CD8-positive, alpha-beta memory T cell (primary cell): ENCODE measurements at regions not wholly inside any gene's neighbourhood (a gene's known extent, or its start where the extent isn't known, plus 50 kb on each side); places are given as distances from the start of the nearest gene placed in this dataset.

Source experiments
- CTCF ChIA-PET: fragments of 350-600 bp; sonication (Branson Sonifier 250); formaldehyde crosslinking; loops from one replicate; lab custom pipeline; 2021; ENCODE audit warnings: antibody characterized with exemption; lab: Charles Lee
- POLR2A ChIA-PET: fragments of 350-600 bp; sonication (Branson Sonifier 250); formaldehyde crosslinking; loops from one replicate; lab custom pipeline; 2021; ENCODE audit warnings: antibody characterized with exemption; lab: Charles Lee
- DNase-seq, 5 donors: peaks; one replicate each; pipeline versions ENCODE4 v3.0.0 to v3.0.0-alpha.2; 2020 to 2022; ENCODE audit warnings: mixed read lengths in 1 of 5
- H3K27ac ChIP-seq: one replicate; pipeline ENCODE4 v1.7.0; 2013; ENCODE audit warnings: low read depth, mild to moderate bottlenecking, low read length, moderate library complexity
- H3K27me3 ChIP-seq: 2 replicates; pipeline ENCODE4 v1.7.0; 2013; ENCODE audit warnings: low read length, mild to moderate bottlenecking; ENCODE audit not compliant: insufficient read depth, poor library complexity, severe bottlenecking
- H3K36me3 ChIP-seq: 2 replicates; pipeline ENCODE4 v1.7.0; 2013; ENCODE audit warnings: mild to moderate bottlenecking, low read length, moderate library complexity; ENCODE audit not compliant: insufficient read depth
- H3K4me1 ChIP-seq: 2 replicates; pipeline ENCODE4 v1.7.0; 2013; ENCODE audit warnings: mild to moderate bottlenecking, low read length, moderate library complexity; ENCODE audit not compliant: insufficient read depth
- H3K4me3 ChIP-seq: 2 replicates; pipeline ENCODE4 v1.7.0; 2013; ENCODE audit warnings: mild to moderate bottlenecking, low read length
- H3K9me3 ChIP-seq: 2 replicates; pipeline ENCODE4 v1.7.0; 2013; ENCODE audit warnings: mild to moderate bottlenecking, low read length
- H3K27ac Mint-ChIP-seq, 8 donors: one replicate each; pipeline ENCODE4 v1.8.0; 2020 to 2021; ENCODE audit warnings: mixed read lengths in 8 of 8, mild to moderate bottlenecking in 6 of 8, inconsistent platforms in 3 of 8, moderate library complexity in 3 of 8
- H3K27me3 Mint-ChIP-seq, 2 donors: one replicate each; pipeline ENCODE4 v1.8.0; 2020 to 2021; ENCODE audit warnings: mixed read lengths in 2 of 2, mild to moderate bottlenecking in 1 of 2, moderate library complexity in 1 of 2
- H3K36me3 Mint-ChIP-seq, 3 donors: one replicate each; pipeline ENCODE4 v1.8.0; 2020 to 2021; ENCODE audit warnings: mixed read lengths in 3 of 3, inconsistent platforms in 1 of 3, mild to moderate bottlenecking in 1 of 3
- H3K4me1 Mint-ChIP-seq, 3 donors: one replicate each; pipeline ENCODE4 v1.8.0; 2020 to 2021; ENCODE audit warnings: mixed read lengths in 3 of 3, inconsistent platforms in 1 of 3, mild to moderate bottlenecking in 1 of 3
- H3K4me3 Mint-ChIP-seq, 7 donors: one replicate each; pipeline ENCODE4 v1.8.0; 2020 to 2021; ENCODE audit warnings: mixed read lengths in 7 of 7, mild to moderate bottlenecking in 6 of 7, moderate library complexity in 4 of 7, inconsistent platforms in 2 of 7
- H3K9me3 Mint-ChIP-seq, 5 donors: one replicate each; pipeline ENCODE4 v1.8.0; 2020 to 2022; ENCODE audit warnings: mixed read lengths in 5 of 5, mild to moderate bottlenecking in 3 of 5, moderate library complexity in 2 of 5, inconsistent platforms in 1 of 5

GRCh38 chr13:42707586-42707985 is 73.8 kb upstream of the FAM216B start:
- Mint-ChIP-seq H3K9me3 (peaks cover 0 to 2% (median 0%) of the 10 kb centered on the region in 5 donors), H3K27ac (no peak overlapping the region), H3K27me3 (peaks cover 9 to 27% of the 10 kb centered on the region in 2 donors), H3K4me1 (no peaks in the 10 kb centered on the region), H3K36me3 (no peaks in the 10 kb centered on the region), H3K4me3 (no peak overlapping the region)
- Histone ChIP-seq H3K9me3 (no peaks in the 10 kb centered on the region), H3K27ac (no peak overlapping the region), H3K4me3 (no peak overlapping the region), H3K36me3 (no peaks in the 10 kb centered on the region), H3K27me3 (no peaks in the 10 kb centered on the region), H3K4me1 (no peaks in the 10 kb centered on the region)
- ChIA-PET POLR2A (no interaction called here), CTCF (no interaction called here)
- no peak for DNase-seq

- no peak overlapping the region for H3K27ac ChIP-seq
- H3K9me3 Mint-ChIP-seq = peaks cover 0 to 2% (median 0%) of the 10 kb centered on the region in 5 donors
- no peaks in the 10 kb centered on the region for H3K36me3 ChIP-seq
- no peak overlapping the region for H3K4me3 ChIP-seq
- ChIA-PET POLR2A (no interaction called here), CTCF (no interaction called here)
- H3K27ac Mint-ChIP-seq = no peak overlapping the region
- no peaks in the 10 kb centered on the region for H3K4me1 ChIP-seq
- no peak overlapping the region for H3K4me3 Mint-ChIP-seq
- H3K9me3 ChIP-seq = no peaks in the 10 kb centered on the region
- no peaks in the 10 kb centered on the region for H3K4me1 Mint-ChIP-seq
- peaks cover 9 to 25% of the 10 kb centered on the region in 2 donors for H3K27me3 Mint-ChIP-seq
- H3K27me3 ChIP-seq = no peaks in the 10 kb centered on the region
- no peaks in the 10 kb centered on the region for H3K36me3 Mint-ChIP-seq
- no peak for DNase-seq
Observed at GRCh38 chr13:42708391-42708790, 73.0 kb upstream of the FAM216B start.

GRCh38 chr13:42709276-42709675 is 72.1 kb upstream of the FAM216B start:
- DNase-seq = no peak
- Mint-ChIP-seq H3K27me3 (peaks cover 9 to 22% of the 10 kb centered on the region in 2 donors), H3K36me3 (no peaks in the 10 kb centered on the region), H3K4me1 (no peaks in the 10 kb centered on the region), H3K9me3 (peaks cover 0 to 2% (median 0%) of the 10 kb centered on the region in 5 donors), H3K4me3 (no peak overlapping the region), H3K27ac (no peak overlapping the region)
- H3K4me1 ChIP-seq = no peaks in the 10 kb centered on the region
- CTCF ChIA-PET = no interaction called here
- no peaks in the 10 kb centered on the region for H3K27me3 ChIP-seq
- H3K27ac ChIP-seq = no peak overlapping the region
- no peaks in the 10 kb centered on the region for H3K36me3 ChIP-seq
- POLR2A ChIA-PET = no interaction called here
- H3K4me3 ChIP-seq = no peak overlapping the region
- H3K9me3 ChIP-seq = no peaks in the 10 kb centered on the region

DNA sequence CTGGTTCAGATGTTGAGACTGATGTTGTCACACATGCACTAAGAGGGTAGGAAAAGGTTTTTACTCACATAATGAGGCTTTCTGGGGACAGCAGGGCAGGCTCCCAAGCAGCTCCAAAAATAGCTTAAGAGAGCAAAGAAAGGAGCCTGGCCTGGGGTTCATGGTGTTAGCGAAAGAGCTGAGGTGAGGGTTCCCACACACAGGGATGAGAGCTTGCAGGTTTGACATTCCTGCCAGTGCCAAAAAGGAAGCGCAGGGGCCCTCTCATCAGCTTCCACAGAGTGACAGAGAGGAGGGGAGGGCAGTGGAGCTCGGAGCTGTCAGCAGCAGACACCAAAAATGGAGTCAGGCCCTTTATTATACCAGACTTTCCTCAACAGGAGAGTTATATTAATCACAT is 65.5 kb upstream of the FAM216B start:
- no peak overlapping the region for H3K27ac Mint-ChIP-seq
- Histone ChIP-seq H3K4me3 (no peak overlapping the region), H3K4me1 (no peaks in the 10 kb centered on the region), H3K9me3 (no peaks in the 10 kb centered on the region), H3K27me3 (no peaks in the 10 kb centered on the region), H3K36me3 (no peaks in the 10 kb centered on the region), H3K27ac (no peak overlapping the region)
- H3K36me3 Mint-ChIP-seq = no peaks in the 10 kb centered on the region
- no peaks in the 10 kb centered on the region for H3K4me1 Mint-ChIP-seq
- CTCF ChIA-PET = no interaction called here
- peaks cover 0 to 2% (median 0%) of the 10 kb centered on the region in 5 donors for H3K9me3 Mint-ChIP-seq
- H3K4me3 Mint-ChIP-seq = no peak overlapping the region
- POLR2A ChIA-PET = no interaction called here
- DNase-seq = no peak
- peaks cover 11 to 33% of the 10 kb centered on the region in 2 donors for H3K27me3 Mint-ChIP-seq

DNA sequence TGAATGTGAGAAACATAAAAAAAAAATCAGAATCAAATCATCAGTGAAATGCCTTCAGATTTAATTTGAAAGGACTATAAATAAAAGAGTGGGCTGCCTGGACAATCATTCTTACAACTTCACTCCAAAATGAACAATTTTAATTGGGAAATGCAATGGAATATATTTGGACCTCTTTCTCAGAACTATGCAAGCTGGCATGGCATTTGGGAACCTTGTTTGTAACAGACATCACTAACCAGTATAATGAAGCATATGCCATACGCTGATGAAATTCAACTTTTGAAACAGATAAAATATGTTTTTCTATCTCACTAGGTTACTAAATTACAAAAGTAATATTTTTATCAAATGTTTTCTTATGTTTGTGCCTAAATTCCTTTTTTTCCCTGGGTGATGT is 64.2 kb upstream of the FAM216B start:
- no peak for DNase-seq
- H3K4me1 ChIP-seq = no peaks in the 10 kb centered on the region
- CTCF ChIA-PET = no interaction called here
- no peaks in the 10 kb centered on the region for H3K4me1 Mint-ChIP-seq
- H3K36me3 ChIP-seq = no peaks in the 10 kb centered on the region
- H3K27ac ChIP-seq = no peak overlapping the region
- H3K27me3 ChIP-seq = no peaks in the 10 kb centered on the region
- H3K27ac Mint-ChIP-seq = no peak overlapping the region
- H3K4me3 ChIP-seq = no peak overlapping the region
- H3K36me3 Mint-ChIP-seq = no peaks in the 10 kb centered on the region
- H3K27me3 Mint-ChIP-seq = peaks cover 11 to 36% of the 10 kb centered on the region in 2 donors
- POLR2A ChIA-PET = no interaction called here
- no peak overlapping the region for H3K4me3 Mint-ChIP-seq
- no peaks in the 10 kb centered on the region for H3K9me3 ChIP-seq
- H3K9me3 Mint-ChIP-seq = peaks cover 0 to 2% (median 0%) of the 10 kb centered on the region in 5 donors

DNA sequence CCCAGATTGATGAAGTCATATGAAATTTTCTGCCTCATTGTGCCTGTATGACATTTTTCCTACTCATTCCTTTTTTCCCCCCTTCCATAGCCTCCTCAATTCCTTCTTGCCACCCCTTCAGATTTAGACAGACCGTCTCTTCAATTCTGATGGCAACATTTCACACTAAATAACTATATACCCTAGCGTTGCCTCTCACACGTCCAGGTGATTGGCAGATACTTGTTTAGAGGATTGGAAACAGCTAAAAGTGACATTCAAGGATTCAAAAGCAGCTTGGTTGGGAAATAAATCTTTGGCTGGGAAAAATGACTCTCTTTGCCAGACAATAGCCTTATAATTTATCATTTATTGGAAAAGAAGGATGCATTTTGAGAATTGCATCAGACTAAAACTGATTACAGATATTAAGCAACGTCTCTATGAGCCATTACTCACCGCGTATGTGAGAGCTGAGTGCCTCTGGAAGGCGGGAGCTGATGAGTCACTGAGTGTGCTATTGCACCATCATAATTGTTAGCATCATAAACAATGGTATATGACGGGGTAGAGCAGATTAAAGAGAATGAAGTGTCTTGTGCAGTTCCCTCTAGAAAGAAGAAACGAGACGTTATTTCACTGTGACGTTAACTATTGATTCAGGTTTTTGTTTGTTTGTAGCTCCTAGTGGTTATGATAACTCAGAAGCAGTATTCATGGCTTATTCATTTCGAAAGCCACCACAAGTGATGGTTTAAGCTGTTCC is 61.1 kb upstream of the FAM216B start:
- Mint-ChIP-seq H3K27ac (no peak overlapping the region), H3K4me3 (no peak overlapping the region), H3K9me3 (peaks cover 0 to 2% (median 0%) of the 10 kb centered on the region in 5 donors), H3K36me3 (no peaks in the 10 kb centered on the region), H3K4me1 (no peaks in the 10 kb centered on the region), H3K27me3 (peaks cover 11 to 44% of the 10 kb centered on the region in 2 donors)
- Histone ChIP-seq H3K4me3 (no peak overlapping the region), H3K27ac (no peak overlapping the region), H3K4me1 (no peaks in the 10 kb centered on the region), H3K27me3 (no peaks in the 10 kb centered on the region), H3K9me3 (no peaks in the 10 kb centered on the region), H3K36me3 (no peaks in the 10 kb centered on the region)
- CTCF ChIA-PET = no interaction called here
- POLR2A ChIA-PET = no interaction called here
- DNase-seq = no peak

- CTCF ChIA-PET = no interaction called here
- peaks cover 0 to 2% (median 0%) of the 10 kb centered on the region in 5 donors for H3K9me3 Mint-ChIP-seq
- Histone ChIP-seq H3K27me3 (no peaks in the 10 kb centered on the region), H3K27ac (no peak overlapping the region), H3K9me3 (no peaks in the 10 kb centered on the region), H3K36me3 (no peaks in the 10 kb centered on the region), H3K4me1 (no peaks in the 10 kb centered on the region), H3K4me3 (no peak overlapping the region)
- no peaks in the 10 kb centered on the region for H3K4me1 Mint-ChIP-seq
- peaks cover 9 to 44% of the 10 kb centered on the region in 2 donors for H3K27me3 Mint-ChIP-seq
- H3K27ac Mint-ChIP-seq = no peak overlapping the region
- no peak overlapping the region for H3K4me3 Mint-ChIP-seq
- POLR2A ChIA-PET = no interaction called here
- H3K36me3 Mint-ChIP-seq = no peaks in the 10 kb centered on the region
- DNase-seq = no peak
Observed at GRCh38 chr13:42720858-42721219, 60.5 kb upstream of the FAM216B start.

- DNase-seq = no peak
- Histone ChIP-seq H3K4me3 (no peak overlapping the region), H3K4me1 (no peaks in the 10 kb centered on the region), H3K36me3 (no peaks in the 10 kb centered on the region), H3K27ac (no peak overlapping the region), H3K9me3 (no peaks in the 10 kb centered on the region), H3K27me3 (no peaks in the 10 kb centered on the region)
- H3K4me3 Mint-ChIP-seq = no peak overlapping the region
- peaks cover 7 to 33% of the 10 kb centered on the region in 2 donors for H3K27me3 Mint-ChIP-seq
- H3K36me3 Mint-ChIP-seq = no peaks in the 10 kb centered on the region
- H3K4me1 Mint-ChIP-seq = no peaks in the 10 kb centered on the region
- peaks cover 0 to 7% (median 2%) of the 10 kb centered on the region in 5 donors for H3K9me3 Mint-ChIP-seq
- H3K27ac Mint-ChIP-seq = no peak overlapping the region
- POLR2A ChIA-PET = no interaction called here
- CTCF ChIA-PET = no interaction called here
Observed at GRCh38 chr13:42722883-42723539, 58.4 kb upstream of the FAM216B start.
